GM19438 (cell line): ENCODE measurements at regions not wholly inside any gene's neighbourhood (a gene's known extent, or its start where the extent isn't known, plus 50 kb on each side); places are given as distances from the start of the nearest gene placed in this dataset.
"Not testable (repeated sequence)": the region's sequence is repeated elsewhere in the genome, so short reads cannot be mapped to it uniquely, and the experiment has no call there.

Experiments
- ATAC-seq: cut with Tn5 transposase; IDR thresholded peaks from one replicate; pipeline ENCODE4 v1.9.1; 2021; ENCODE audit warnings: low read depth; ENCODE audit not compliant: unreplicated experiment

- ATAC-seq: no peak
Observed at GRCh38 chr4:110424144-110424543, 51.8 kb upstream of the ENPEP start.

DNA sequence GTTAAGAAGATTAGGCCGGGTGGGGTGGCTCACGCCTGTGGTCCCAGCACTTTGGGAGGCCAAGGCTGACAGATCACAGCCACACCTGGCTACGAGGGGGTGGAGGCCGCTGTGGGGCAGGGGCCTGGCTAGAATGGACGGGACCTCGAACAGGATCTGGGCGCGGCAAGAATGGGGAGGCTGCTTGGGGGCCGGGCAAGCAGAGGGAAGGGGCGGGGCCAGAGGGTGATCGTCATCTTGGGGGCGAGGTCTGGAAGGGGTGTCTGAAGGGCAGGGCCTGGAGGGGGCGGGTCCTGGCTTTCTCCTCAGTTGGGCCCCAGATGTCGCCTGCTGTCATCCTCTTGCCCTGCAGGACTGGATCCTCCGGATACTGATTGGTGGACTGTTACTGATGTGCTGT lies 57.3 kb upstream of the ENPEP start:
- no peak for ATAC-seq

GRCh38 chr4:110417136-110417535 lies 58.8 kb upstream of the ENPEP start:
- no peak for ATAC-seq

DNA sequence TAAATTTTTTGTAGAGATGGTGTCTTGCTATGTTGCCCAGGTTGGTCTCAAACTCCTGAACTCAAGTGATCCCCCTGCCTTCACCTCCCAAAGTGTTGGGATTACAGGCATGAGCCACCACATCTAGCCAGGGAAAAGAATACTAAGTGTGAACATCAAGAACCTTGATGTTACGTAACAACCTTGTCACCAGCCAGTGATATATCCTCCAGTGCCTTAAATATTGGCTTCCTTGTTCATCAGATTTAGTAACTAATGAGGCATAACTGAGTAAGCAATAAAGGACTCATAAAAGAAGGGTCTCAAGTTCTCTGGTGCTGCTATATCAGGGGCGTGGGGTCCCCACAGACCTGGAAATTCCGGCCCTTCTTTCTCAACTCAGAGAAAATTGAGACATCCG lies 60.5 kb upstream of the ENPEP start:
- no peak for ATAC-seq

GRCh38 chr4:110415041-110415440 lies 60.9 kb upstream of the ENPEP start:
- no peak for ATAC-seq

DNA sequence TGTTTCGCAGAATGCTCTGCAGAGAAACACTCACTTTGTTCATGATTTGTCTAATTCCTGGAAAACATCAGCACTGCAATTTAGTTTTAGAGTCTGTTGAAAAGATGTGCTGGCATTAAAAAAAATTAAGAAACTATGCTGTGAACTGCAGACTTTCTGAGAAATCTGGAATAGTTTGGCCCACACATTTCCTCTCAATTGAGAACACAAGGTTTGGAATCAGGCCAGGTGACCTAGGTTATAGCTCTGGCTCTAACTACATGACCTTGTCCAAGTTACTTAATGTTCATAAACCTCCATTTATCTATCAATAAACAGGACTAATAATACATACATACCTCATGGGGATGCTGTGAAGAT lies 61.4 kb upstream of the ENPEP start:
- ATAC-seq: no peak

GRCh38 chr4:110413807-110414560 lies 62.0 kb upstream of the ENPEP start:
- ATAC-seq: not testable (repeated sequence)

DNA sequence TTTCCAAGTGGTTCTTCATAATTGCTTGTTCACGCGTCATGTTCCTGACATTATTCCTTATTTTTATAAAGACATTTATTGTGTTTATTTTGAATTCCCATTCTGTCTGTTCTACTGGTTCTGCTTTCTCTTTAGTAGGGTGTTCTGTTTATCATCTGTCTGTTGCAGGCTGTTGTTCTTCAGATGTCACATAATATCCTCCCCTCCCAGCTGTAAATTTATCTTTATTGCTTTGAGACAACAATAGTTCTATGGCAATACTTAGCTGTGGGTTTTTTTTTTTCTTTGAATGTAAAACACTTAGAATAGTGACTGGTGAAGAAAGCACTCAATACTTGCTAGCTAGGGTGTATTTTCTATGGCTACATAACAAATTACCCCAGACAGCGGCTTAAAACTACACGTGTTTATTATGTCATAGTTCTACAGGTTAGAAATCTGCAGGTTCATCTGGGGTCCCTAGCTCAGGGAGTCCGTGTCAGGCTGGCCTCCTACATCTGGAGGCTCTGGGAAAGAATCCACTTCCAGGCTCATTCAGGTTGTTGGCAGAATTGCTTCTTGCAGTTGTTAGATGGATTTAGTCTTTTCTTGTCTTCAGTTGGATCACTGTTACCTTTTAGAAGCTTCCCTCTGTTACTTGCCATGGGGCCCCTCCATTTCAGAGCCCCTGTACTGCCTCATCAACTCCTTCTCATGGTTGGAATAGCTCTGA lies 63.4 kb upstream of the ENPEP start:
- no peak for ATAC-seq

DNA sequence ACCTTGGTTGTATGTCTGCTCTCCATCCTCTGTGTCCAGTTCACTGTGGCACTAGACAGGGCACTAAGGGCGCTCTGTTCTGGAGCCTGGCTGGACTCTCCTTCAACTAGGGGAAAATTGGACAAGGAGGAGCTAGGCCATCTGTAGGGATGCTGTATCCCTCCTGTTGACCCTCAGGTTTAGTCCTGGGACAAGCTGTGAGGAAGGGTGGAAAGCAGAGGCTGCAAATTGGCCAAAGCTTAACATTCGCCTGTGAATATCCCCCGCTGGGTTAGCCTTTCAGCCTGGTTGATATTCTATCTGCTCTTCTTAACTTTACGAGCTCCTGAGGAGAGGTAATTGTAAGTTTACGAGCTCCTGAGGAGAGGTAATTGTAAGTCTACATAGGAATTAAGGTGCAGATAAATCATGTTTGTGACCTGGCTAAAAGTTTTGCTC lies 64.4 kb upstream of the ENPEP start:
- ATAC-seq: no peak

- ATAC-seq: not testable (repeated sequence)
Observed at GRCh38 chr4:110410853-110411573, 64.9 kb upstream of the ENPEP start.

DNA sequence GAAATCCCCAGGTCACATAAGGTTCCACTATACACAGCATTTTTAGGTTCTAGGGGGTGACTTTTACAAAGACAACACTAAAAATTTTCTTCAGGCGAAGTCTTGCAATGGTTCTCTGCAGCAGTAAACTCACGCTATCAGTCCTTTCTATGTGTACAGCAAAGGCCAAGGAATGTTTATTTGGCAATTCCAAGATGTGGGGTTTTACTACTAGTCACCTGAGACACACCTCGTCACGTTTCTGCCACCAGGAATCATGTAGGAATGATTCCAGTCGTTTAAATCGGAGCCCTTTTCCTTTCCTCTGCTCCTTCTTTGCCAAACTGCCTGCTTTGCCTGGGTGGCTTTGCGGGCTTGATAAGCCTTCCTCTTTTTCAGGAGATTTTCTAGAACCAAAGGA lies 75.9 kb upstream of the ENPEP start:
- no peak for ATAC-seq

- not testable (repeated sequence) for ATAC-seq
Observed at GRCh38 chr4:110399046-110399445, 76.9 kb upstream of the ENPEP start.

DNA sequence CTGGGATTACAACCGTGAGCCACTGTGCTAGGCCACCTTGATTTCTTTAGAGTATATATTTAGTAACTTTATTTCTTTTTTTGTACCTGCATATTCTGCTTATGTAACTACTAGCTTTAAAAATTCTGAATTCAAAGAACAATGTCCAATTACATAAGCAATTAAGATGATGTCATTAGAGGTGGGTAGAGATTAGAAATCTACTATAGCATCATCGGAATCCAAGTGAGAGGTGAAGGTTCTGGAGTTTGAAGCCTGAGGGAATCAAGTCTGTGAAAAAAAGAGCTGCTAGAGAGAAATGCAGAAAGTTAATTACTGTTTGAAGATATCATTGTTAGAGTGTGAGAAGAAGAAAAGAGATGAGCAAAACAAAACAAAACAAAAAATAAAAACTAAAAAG lies 79.0 kb upstream of the ENPEP start:
- no peak for ATAC-seq

- ATAC-seq: no peak
Observed at GRCh38 chr4:110395421-110395820, 80.5 kb upstream of the ENPEP start.

- no peak for ATAC-seq
Observed at GRCh38 chr4:110394871-110395270, 81.1 kb upstream of the ENPEP start.

DNA sequence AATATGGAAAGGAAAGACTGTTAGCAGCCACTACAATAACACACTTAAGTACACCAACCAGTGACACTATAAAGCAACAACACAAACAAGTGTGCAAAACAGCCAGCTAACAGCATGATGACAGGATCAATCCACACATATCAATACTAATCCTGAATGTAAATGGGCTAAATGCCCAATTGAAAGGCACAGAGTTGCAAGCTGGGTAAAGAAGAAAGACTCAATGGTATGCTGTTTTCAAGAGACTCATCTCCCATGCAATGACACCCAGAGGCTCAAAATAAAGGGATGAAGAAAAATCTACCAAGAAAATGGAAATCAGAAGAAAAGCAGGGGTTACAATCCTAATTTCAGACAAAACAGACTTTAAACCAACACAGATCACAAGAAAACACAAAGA lies 94.2 kb upstream of the ENPEP start:
- ATAC-seq: no peak

GRCh38 chr4:110372485-110372884 lies 103.5 kb upstream of the ENPEP start:
- no peak for ATAC-seq

GRCh38 chr4:110371016-110371770 lies 104.8 kb upstream of the ENPEP start:
- no peak for ATAC-seq

- ATAC-seq: no peak
Observed at GRCh38 chr4:110368409-110368808, 107.5 kb upstream of the ENPEP start.

GRCh38 chr4:110367156-110367555 lies 108.8 kb upstream of the ENPEP start:
- no peak for ATAC-seq

- no peak for ATAC-seq
Observed at GRCh38 chr4:110365761-110366160, 110.2 kb upstream of the ENPEP start.
